ENCODE measurements at regions not wholly inside any gene's neighbourhood (a gene's known extent, or its start where the extent isn't known, plus 50 kb on each side); places are given as distances from the start of the nearest gene placed in this dataset.

GRCh38 chr6:170095273-170095981, 195.5 kb downstream of the DLL1 start:
- TF ChIP-seq CTCF (IDR thresholded peaks at IDR 0.05; ENCODE audit: low read depth, low read length) (no peak), MAX (IDR thresholded peaks at IDR 0.05; ENCODE audit: low read depth, low read length) (no peak), POLR2A (IDR thresholded peaks at IDR 0.05; ENCODE audit: extremely low read depth, insufficient read length) (no peak), MYC (IDR thresholded peaks at IDR 0.05; ENCODE audit: low read depth, low read length) (no peak)
